ENCODE measurements at regions not wholly inside any gene's neighbourhood (a gene's known extent, or its start where the extent isn't known, plus 50 kb on each side); places are given as distances from the start of the nearest gene placed in this dataset.

- TF ChIP-seq EZH2phosphoT487 (IDR thresholded peaks at IDR 0.05; ENCODE audit: borderline replicate concordance): no peak
- TF ChIP-seq CTCF (conservative IDR thresholded peaks at IDR 0.05; ENCODE audit: low read length): no peak
Measured at GRCh38 chrX:49762175-49762720, 66.5 kb upstream of the PAGE1 start.

Measured in Loucy (cell line).